Gastroesophageal sphincter (tissue), 4 donors: ENCODE measurements at regions not wholly inside any gene's neighbourhood (a gene's known extent, or its start where the extent isn't known, plus 50 kb on each side); places are given as distances from the start of the nearest gene placed in this dataset.

Experiments
- ATAC-seq: fragments of 150-250 bp; one replicate; pipeline ENCODE4 v1.9.1; 2016; ENCODE audit warnings: mild to moderate bottlenecking, moderate library complexity
- H3K27ac ChIP-seq, 4 donors: fragments of 200-600 bp; sonication (generic) in 3 of 4; 1 replicate in 3 of 4; 2 replicates in 1 of 4; pipeline ENCODE4 v1.5.1; 2016 to 2019
- H3K27me3 ChIP-seq: fragments of 200-600 bp; sonication (generic); one replicate; pipeline ENCODE4 v1.5.1; 2019
- H3K36me3 ChIP-seq, 2 donors: fragments of 200-600 bp; sonication (generic); one replicate each; pipeline ENCODE4 v1.5.1; 2019; ENCODE audit warnings: control low read depth in 1 of 2
- H3K4me1 ChIP-seq, 3 donors: fragments of 200-600 bp; sonication (generic); 1 replicate in 2 of 3; 2 replicates in 1 of 3; pipeline ENCODE4 v1.5.1; 2016 to 2019; ENCODE audit warnings: control low read depth in 2 of 3
- H3K4me3 ChIP-seq, 2 donors: fragments of 200-600 bp; sonication (generic); one replicate each; pipeline ENCODE4 v1.5.1; 2019; ENCODE audit warnings: mild to moderate bottlenecking in 1 of 2, moderate library complexity in 1 of 2
- H3K9me3 ChIP-seq, 3 donors: fragments of 200-600 bp; sonication (generic); one replicate each; pipeline ENCODE4 v1.5.1; 2017 to 2019; ENCODE audit warnings: control low read depth in 2 of 3
- EP300 ChIP-seq: sonication (generic); formaldehyde crosslinking; IDR thresholded peaks from one replicate; pipeline ENCODE4 v1.6.1; 2017; ENCODE audit warnings: antibody characterized with exemption, mild to moderate bottlenecking
- POLR2A ChIP-seq, 2 donors: fragments of 450-650 bp; IDR thresholded peaks; one replicate each; pipeline ENCODE4 v1.6.1; 2017; ENCODE audit warnings: antibody characterized with exemption in 2 of 2, mild to moderate bottlenecking in 2 of 2, moderate library complexity in 1 of 2
- POLR2AphosphoS5 ChIP-seq: sonication (generic); formaldehyde crosslinking; IDR thresholded peaks from one replicate; pipeline ENCODE4 v1.6.1; 2017; ENCODE audit warnings: antibody characterized with exemption
- WGBS, 2 donors: methylation state at CpG; one replicate each; pipeline ENCODE4 v1.1.5; 2018; ENCODE audit warnings: low coverage in 1 of 2; 5-methylcytosine and 5-hydroxymethylcytosine counted together
- TF ChIP-seq, protein P1 (sequence below), 4 experiments: fragments of 200-600 bp in 2 of 4; fragments of 450-650 bp in 2 of 4; sonication (generic) in 1 of 4; IDR thresholded peaks; one replicate each; pipeline ENCODE4 v1.5.1; 2017 to 2019; ENCODE audit warnings: antibody characterized with exemption in 4 of 4, mild to moderate bottlenecking in 2 of 4, moderate library complexity in 2 of 4

DNA sequence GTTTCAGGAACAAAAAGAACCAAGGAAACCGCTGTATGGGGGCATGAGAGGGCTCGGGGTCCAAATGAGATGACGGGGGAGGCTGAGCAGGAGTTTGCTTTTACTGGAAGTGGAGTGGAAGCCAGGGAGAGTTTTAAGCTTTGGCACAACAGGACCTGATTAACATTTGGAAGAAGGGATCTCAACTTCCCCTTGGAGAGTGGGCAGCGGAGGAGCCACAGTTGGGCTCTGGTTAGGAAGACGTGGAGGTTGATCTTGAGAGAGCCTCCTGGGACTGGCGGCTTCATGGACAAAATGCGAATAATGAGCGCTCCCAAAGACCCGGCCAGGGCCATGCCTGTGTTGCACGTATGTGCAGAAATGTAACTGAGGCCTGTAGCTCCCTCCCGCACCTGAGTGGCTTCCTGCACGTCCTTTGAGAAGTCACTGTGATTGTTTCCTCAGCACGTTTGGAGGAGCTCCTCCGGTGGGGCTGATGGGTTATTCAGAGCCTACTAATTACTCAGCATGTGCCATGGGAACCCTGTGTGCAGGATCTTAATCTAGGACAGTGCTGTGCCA is 595.3 kb upstream of the MGMT start:
- H3K36me3 ChIP-seq: no peaks in the 10 kb centered on the region
- TF ChIP-seq POLR2AphosphoS5: no peak
- no peak for TF ChIP-seq POLR2A (IDR thresholded peaks at IDR 0.05)
- TF ChIP-seq, protein P1, sequence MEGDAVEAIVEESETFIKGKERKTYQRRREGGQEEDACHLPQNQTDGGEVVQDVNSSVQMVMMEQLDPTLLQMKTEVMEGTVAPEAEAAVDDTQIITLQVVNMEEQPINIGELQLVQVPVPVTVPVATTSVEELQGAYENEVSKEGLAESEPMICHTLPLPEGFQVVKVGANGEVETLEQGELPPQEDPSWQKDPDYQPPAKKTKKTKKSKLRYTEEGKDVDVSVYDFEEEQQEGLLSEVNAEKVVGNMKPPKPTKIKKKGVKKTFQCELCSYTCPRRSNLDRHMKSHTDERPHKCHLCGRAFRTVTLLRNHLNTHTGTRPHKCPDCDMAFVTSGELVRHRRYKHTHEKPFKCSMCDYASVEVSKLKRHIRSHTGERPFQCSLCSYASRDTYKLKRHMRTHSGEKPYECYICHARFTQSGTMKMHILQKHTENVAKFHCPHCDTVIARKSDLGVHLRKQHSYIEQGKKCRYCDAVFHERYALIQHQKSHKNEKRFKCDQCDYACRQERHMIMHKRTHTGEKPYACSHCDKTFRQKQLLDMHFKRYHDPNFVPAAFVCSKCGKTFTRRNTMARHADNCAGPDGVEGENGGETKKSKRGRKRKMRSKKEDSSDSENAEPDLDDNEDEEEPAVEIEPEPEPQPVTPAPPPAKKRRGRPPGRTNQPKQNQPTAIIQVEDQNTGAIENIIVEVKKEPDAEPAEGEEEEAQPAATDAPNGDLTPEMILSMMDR (IDR thresholded peaks at IDR 0.05): no peak
- no peak for TF ChIP-seq EP300
- no peak overlapping the region for H3K27ac ChIP-seq
- no peaks in the 10 kb centered on the region for H3K27me3 ChIP-seq
- no peak for ATAC-seq
- no peaks in the 10 kb centered on the region for H3K4me1 ChIP-seq
- H3K4me3 ChIP-seq: no peak overlapping the region
- no peaks in the 10 kb centered on the region for H3K9me3 ChIP-seq
- 95 to 100% methylated on average over 2 to 9 of the region's 14 CpGs for WGBS, 2 donors

DNA sequence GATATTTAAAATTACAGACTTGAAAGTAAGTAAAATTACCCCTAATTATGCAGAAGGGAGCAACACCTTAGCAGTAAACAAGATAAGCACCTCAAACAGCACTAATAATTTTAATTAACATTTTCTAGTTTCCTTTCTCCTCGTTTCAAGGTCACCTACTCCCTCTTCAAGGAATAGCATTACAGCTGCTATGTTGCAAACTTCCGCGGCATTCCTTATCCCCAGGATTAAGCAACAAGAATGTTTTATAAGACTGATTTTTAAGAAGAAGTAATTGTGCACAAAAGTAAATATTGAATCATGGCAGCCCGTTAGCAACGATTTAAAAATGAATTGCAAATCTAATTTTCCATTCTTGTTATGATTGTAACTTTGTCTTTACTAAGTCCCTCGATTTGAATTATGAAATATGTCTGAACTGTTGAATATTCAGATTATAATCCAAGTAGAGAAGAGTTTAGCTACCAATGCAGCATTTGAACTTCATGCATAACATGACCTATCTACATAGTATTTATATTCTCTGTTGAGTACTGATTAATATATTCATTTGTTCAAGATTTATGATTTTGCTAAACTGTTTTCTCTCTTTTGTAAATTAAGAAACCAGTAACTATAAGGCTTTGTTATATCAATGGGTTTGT is 593.5 kb upstream of the MGMT start:
- no peak overlapping the region for H3K4me3 ChIP-seq
- H3K9me3 ChIP-seq: no peaks in the 10 kb centered on the region
- H3K27ac ChIP-seq: no peak overlapping the region
- no peaks in the 10 kb centered on the region for H3K4me1 ChIP-seq
- WGBS, 2 donors: 63 to 73% methylated on average over 6 of the region's 6 CpGs
- no peaks in the 10 kb centered on the region for H3K36me3 ChIP-seq
- TF ChIP-seq POLR2AphosphoS5 (no peak), POLR2A (IDR thresholded peaks at IDR 0.05) (no peak), EP300 (no peak)
- TF ChIP-seq, protein P1 (IDR thresholded peaks at IDR 0.05): no peak
- no peaks in the 10 kb centered on the region for H3K27me3 ChIP-seq
- no peak for ATAC-seq

DNA sequence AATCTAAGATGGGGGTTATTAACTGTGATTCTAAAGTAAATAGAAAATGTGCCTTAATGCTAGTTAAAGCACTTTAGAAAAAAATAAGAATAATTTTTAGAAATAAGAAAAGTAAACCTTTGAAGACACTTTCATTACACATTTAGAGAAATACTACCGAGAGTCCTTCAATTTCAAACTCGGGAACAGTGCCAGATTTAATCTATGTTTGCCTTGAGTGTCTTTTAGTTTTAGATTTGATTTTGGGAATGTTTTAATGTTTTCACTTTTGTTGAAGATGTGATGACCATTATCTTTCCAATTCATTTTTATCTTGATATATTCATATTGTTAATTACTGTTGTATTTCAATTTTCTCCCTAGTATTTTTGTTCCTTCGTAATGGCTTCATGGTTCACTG is 592.7 kb upstream of the MGMT start:
- no peaks in the 10 kb centered on the region for H3K27me3 ChIP-seq
- no peaks in the 10 kb centered on the region for H3K36me3 ChIP-seq
- TF ChIP-seq, protein P1 (IDR thresholded peaks at IDR 0.05): no peak
- no peak for TF ChIP-seq POLR2AphosphoS5
- no peaks in the 10 kb centered on the region for H3K9me3 ChIP-seq
- no peak overlapping the region for H3K27ac ChIP-seq
- H3K4me3 ChIP-seq: no peak overlapping the region
- 76 to 82% methylated on average over 3 of the region's 3 CpGs for WGBS, 2 donors
- H3K4me1 ChIP-seq: no peaks in the 10 kb centered on the region
- no peak for ATAC-seq

DNA sequence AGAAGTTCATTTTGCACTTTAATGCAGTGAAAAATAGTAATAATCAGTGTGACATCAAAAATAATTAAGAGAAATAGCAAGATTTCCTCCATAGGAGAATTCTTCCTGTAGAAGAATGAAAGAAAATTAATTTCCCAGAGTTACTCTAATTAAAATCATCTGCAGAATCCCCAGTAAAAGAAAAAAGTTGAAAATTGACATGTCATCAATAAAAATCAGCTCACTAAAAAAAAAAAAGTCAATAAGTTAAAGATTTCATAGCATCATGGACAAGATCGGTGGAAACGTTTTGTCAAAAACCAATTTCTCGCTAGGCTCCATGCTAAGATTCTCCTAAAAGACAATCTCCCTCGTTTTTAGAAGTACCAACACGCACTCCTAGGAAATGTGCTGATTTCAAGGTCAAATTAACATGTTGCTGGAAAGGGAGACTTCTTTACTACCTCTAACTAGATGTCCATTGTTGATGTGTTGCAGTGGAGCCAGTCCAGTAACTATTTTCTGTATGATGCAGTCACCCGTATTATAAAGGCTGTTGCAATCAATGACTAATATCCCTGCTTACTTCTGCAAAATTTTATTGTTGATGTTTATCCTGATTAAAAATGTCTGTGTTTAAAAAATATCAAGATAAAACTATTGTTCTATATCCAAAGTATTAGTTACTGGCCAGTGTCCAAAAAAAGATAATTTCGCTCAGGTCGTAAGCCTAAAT is 591.9 kb upstream of the MGMT start:
- TF ChIP-seq EP300: no peak
- TF ChIP-seq, protein P1 (IDR thresholded peaks at IDR 0.05): no peak
- TF ChIP-seq POLR2A (IDR thresholded peaks at IDR 0.05): no peak
- no peak for TF ChIP-seq POLR2AphosphoS5
- WGBS, 2 donors: 79 to 87% methylated on average over 8 of the region's 8 CpGs
- Histone ChIP-seq H3K36me3 (no peaks in the 10 kb centered on the region), H3K27ac (peak overlapping the region in 3 of 4 donors; percentile 30 to 54 (median 38)), H3K9me3 (no peaks in the 10 kb centered on the region), H3K4me1 (no peaks in the 10 kb centered on the region), H3K27me3 (no peaks in the 10 kb centered on the region), H3K4me3 (no peak overlapping the region)
- ATAC-seq: peak; percentile 42
